ENCODE measurements at regions not wholly inside any gene's neighbourhood (a gene's known extent, or its start where the extent isn't known, plus 50 kb on each side); places are given as distances from the start of the nearest gene placed in this dataset.

DNA sequence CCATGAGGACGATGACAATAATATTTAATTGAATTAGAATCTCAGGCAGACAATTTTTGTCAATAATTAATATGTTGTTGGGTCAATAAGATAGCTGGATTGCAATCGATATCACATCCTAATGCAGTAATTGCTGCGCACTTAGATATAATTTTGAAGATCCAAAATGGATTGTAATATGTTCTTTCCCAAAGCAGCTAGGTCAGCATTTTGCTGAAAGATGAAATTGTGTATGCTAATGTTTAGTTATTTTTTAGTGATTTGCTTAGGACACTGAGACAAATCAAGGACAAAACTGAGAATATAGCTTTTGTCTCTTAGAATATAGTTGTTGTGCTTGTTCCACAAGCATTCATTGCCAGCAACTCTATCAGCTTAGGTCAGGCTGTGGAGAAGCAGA lies 389.9 kb downstream of the MTRR start:
- TF ChIP-seq, protein P1, sequence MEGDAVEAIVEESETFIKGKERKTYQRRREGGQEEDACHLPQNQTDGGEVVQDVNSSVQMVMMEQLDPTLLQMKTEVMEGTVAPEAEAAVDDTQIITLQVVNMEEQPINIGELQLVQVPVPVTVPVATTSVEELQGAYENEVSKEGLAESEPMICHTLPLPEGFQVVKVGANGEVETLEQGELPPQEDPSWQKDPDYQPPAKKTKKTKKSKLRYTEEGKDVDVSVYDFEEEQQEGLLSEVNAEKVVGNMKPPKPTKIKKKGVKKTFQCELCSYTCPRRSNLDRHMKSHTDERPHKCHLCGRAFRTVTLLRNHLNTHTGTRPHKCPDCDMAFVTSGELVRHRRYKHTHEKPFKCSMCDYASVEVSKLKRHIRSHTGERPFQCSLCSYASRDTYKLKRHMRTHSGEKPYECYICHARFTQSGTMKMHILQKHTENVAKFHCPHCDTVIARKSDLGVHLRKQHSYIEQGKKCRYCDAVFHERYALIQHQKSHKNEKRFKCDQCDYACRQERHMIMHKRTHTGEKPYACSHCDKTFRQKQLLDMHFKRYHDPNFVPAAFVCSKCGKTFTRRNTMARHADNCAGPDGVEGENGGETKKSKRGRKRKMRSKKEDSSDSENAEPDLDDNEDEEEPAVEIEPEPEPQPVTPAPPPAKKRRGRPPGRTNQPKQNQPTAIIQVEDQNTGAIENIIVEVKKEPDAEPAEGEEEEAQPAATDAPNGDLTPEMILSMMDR (conservative IDR thresholded peaks at IDR 0.05), result no peak
- TF ChIP-seq ZFX (IDR thresholded peaks at IDR 0.05), result no peak

All from C4-2B (cell line).